Thyroid gland (tissue), 4 donors: ENCODE measurements at regions not wholly inside any gene's neighbourhood (a gene's known extent, or its start where the extent isn't known, plus 50 kb on each side); places are given as distances from the start of the nearest gene placed in this dataset.

Source experiments
- DNase-seq, 2 donors: peaks; one replicate each; pipeline ENCODE4 v3.0.0-alpha.2; 2019
- H3K27ac ChIP-seq, 3 donors: fragments of 200-600 bp; sonication (generic); 1 replicate in 2 of 3; 2 replicates in 1 of 3; pipeline ENCODE4 v1.5.1; 2016 to 2019; ENCODE audit warnings: mild to moderate bottlenecking in 1 of 3, moderate library complexity in 1 of 3
- H3K27me3 ChIP-seq: fragments of 200-600 bp; sonication (generic); one replicate; pipeline ENCODE4 v1.5.1; 2019
- H3K36me3 ChIP-seq, 2 donors: fragments of 200-600 bp; sonication (generic); one replicate each; pipeline ENCODE4 v1.5.1; 2016 to 2019
- H3K4me1 ChIP-seq, 2 donors: fragments of 200-600 bp; sonication (generic); one replicate each; pipeline ENCODE4 v1.5.1; 2017 to 2019
- H3K4me3 ChIP-seq, 3 donors: fragments of 200-600 bp; sonication (generic); replicated peaks in 1 of 3; 1 replicate in 2 of 3; 2 replicates in 1 of 3; pipeline ENCODE4 v1.5.1; 2016; ENCODE audit warnings: mild to moderate bottlenecking in 1 of 3
- H3K9me3 ChIP-seq: fragments of 200-600 bp; sonication (generic); one replicate; pipeline ENCODE4 v1.5.1; 2017
- POLR2A ChIP-seq, 2 donors: fragments of 450-650 bp; IDR thresholded peaks; one replicate each; pipeline ENCODE4 v1.6.1; 2017; ENCODE audit warnings: antibody characterized with exemption in 2 of 2, mild to moderate bottlenecking in 2 of 2, moderate library complexity in 1 of 2
- WGBS, 2 donors: methylation state at CpG; one replicate each; pipeline ENCODE4 v1.1.5; 2017; 5-methylcytosine and 5-hydroxymethylcytosine counted together
- intact Hi-C: fragments of 100-400 bp; cut with DNase I; formaldehyde crosslinking; loops from one replicate; pipeline ENCODE4 v1.15.1; 2023
- TF ChIP-seq, protein P1 (sequence below), 6 experiments: fragments of 200-600 bp in 3 of 6; fragments of 450-650 bp in 3 of 6; sonication (generic) in 3 of 6; IDR thresholded peaks; one replicate each; pipeline ENCODE4 v1.5.1; 2016 to 2019; ENCODE audit warnings: antibody characterized with exemption in 6 of 6, mild to moderate bottlenecking in 2 of 6, inconsistent platforms in 1 of 6, moderate library complexity in 1 of 6

DNA sequence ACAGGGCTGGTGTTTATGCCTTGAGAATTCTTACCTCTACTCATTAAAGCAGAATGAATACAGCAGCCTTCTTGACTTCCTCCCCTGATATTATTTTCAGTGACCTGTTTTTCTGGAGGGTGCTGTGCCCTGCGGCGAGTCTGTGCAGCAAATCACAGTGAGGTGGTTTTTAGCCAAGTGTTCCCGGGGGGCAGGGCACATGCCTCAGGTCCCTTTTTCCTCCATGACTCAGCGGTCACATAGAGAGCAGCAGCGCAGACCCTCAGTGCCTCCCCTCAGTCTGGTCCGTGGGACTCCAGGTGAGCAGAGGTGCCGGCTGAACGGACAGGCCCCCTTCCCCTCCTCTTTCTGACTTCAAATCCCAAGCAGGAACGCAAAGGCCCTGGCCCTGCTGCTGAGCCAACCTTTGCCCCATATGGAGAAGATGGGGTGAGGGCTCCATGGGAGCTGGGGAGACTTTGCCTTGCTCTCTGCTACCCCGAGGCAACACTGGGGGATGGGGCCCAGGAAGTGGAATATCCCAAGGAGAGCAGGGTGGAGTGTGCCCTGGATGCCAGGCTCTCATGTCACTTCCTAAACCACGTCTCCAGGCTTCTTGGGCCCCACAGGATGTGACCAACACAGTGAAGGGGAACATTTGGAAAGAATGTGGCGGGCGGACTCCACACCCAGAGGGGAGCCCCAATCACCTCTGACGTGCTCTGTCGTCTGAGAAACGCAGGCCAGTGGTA lies 90.0 kb downstream of the DHRS2 start:
- WGBS, 2 donors = 71 to 79% methylated on average over 14 of the region's 16 CpGs
- DNase-seq = no peak
- no peak for TF ChIP-seq POLR2A (IDR thresholded peaks at IDR 0.05)
- TF ChIP-seq, protein P1, sequence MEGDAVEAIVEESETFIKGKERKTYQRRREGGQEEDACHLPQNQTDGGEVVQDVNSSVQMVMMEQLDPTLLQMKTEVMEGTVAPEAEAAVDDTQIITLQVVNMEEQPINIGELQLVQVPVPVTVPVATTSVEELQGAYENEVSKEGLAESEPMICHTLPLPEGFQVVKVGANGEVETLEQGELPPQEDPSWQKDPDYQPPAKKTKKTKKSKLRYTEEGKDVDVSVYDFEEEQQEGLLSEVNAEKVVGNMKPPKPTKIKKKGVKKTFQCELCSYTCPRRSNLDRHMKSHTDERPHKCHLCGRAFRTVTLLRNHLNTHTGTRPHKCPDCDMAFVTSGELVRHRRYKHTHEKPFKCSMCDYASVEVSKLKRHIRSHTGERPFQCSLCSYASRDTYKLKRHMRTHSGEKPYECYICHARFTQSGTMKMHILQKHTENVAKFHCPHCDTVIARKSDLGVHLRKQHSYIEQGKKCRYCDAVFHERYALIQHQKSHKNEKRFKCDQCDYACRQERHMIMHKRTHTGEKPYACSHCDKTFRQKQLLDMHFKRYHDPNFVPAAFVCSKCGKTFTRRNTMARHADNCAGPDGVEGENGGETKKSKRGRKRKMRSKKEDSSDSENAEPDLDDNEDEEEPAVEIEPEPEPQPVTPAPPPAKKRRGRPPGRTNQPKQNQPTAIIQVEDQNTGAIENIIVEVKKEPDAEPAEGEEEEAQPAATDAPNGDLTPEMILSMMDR (IDR thresholded peaks at IDR 0.05) = no peak
- no peaks in the 10 kb centered on the region for H3K36me3 ChIP-seq
- H3K4me1 ChIP-seq = no peaks in the 10 kb centered on the region
- H3K27me3 ChIP-seq = no peaks in the 10 kb centered on the region
- H3K9me3 ChIP-seq = no peaks in the 10 kb centered on the region
- H3K27ac ChIP-seq = no peak overlapping the region
- intact Hi-C loops = loop anchor here (5.0 kb wide), 1 partner anchor 186 kb away; no protein-coding TSS in a partner anchor
- no peak overlapping the region for H3K4me3 ChIP-seq

DNA sequence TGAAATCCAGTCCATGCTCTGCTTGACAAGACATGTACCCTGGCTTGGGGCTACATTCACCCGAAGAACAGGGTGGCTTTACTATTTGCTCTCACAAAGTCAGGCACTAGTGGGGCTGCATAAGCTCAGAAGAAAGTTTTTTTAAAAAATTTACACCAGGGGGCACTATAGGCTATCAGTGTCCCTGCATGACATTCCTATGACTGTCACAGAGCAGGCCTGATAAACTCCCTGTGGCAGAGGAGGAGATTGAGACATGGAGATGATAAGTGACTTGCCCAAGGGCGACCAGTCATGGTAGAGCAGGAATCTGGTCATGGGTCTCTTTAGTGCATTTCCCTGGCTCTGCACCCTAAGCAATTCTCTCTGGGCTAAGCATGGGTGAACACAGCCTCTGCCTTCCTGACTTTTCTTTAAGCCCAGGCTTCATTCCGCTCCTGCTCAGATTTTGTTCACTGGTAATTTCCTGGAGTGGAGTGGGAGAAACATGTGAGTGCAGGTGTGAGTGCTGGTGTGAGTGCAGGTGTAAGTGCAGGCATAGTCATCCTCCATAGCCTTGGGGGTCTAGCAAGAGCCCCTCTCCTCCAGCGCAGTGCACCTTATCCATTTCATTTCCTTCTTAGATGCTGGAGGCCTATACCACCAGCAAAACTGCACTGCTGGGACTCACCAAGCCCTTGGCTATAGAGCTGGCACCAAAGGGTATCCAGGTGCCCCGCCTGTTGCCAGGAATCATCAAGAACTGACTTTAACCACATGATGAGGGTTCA lies 91.6 kb downstream of the DHRS2 start:
- DNase-seq = peak; percentile 10 to 28
- intact Hi-C loops = loop anchor here (5.0 kb wide), 1 partner anchor 185 kb away; no protein-coding TSS in a partner anchor
- H3K4me3 ChIP-seq = no peak overlapping the region
- no peaks in the 10 kb centered on the region for H3K4me1 ChIP-seq
- H3K36me3 ChIP-seq = no peaks in the 10 kb centered on the region
- no peaks in the 10 kb centered on the region for H3K27me3 ChIP-seq
- WGBS, 2 donors = 87 to 91% methylated on average over 5 of the region's 5 CpGs
- H3K9me3 ChIP-seq = no peaks in the 10 kb centered on the region
- H3K27ac ChIP-seq = no peak overlapping the region
- TF ChIP-seq, protein P1 (IDR thresholded peaks at IDR 0.05) = peak in 4 of 6 experiments; percentile 33 to 68 (median 44)
- no peak for TF ChIP-seq POLR2A (IDR thresholded peaks at IDR 0.05)

DNA sequence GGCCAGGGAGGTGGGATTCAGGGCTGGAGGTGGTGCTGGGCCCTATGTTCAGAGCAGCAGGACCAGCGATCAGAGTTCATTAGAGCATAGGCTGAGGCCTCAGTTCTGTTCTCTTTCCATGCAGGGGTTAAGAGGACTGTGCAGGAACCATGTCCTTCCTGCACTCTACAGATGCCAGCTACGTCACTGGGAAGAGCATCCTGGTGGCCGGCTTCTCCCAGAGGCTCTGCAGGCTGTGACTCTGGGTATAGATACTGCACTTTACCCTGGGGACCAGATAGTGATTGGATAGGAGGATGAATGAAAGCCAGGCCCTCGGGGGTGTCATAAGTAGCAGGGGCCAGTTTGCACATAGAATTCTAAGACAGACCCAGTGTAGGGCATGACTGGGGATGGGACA lies 92.6 kb downstream of the DHRS2 start:
- no peak overlapping the region for H3K4me3 ChIP-seq
- no peaks in the 10 kb centered on the region for H3K36me3 ChIP-seq
- H3K27ac ChIP-seq = no peak overlapping the region
- TF ChIP-seq POLR2A (IDR thresholded peaks at IDR 0.05) = no peak
- TF ChIP-seq, protein P1 (IDR thresholded peaks at IDR 0.05) = no peak
- 49 to 62% methylated on average over 3 to 4 of the region's 4 CpGs for WGBS, 2 donors
- DNase-seq = no peak
- no peaks in the 10 kb centered on the region for H3K4me1 ChIP-seq
- H3K9me3 ChIP-seq = no peaks in the 10 kb centered on the region
- intact Hi-C loops = loop anchor here (5.0 kb wide), 1 partner anchor 184 kb away; no protein-coding TSS in a partner anchor
- H3K27me3 ChIP-seq = no peaks in the 10 kb centered on the region

DNA sequence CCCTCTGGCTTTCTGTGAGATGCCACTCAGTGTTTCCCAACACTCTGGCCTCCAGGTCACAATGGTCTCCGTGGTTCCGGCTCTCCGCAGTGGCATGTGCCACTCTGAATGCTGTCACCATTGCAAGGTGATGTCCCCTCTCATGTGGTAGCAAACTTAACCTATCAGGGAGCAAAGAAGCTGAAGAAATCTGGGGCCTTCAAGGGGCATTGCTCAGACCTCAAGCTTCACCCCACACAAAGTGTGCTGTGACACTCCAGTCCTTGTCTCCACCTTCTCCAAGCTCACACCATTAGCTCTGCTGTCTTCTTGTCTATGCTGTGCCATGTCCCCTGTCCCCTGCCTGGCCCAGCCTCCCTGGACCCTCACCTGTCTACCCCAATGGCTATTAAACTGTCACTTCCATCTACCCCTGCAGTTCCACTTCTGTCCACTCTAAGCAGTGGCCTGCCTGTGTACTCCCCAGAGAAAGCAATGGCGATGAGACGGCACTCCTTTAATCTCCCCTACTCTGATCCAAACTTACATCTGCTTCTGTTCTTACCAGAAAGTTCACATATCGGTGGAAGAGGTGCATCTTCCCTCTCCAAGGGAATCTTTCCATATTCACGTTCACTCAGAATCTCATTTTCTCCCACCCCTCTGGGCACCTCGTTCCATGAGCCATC lies 93.7 kb downstream of the DHRS2 start:
- Histone ChIP-seq H3K9me3 (no peaks in the 10 kb centered on the region), H3K4me3 (no peak overlapping the region), H3K4me1 (no peaks in the 10 kb centered on the region), H3K36me3 (no peaks in the 10 kb centered on the region), H3K27me3 (no peaks in the 10 kb centered on the region), H3K27ac (no peak overlapping the region)
- WGBS, 2 donors = 75 to 78% methylated on average over 8 of the region's 8 CpGs
- no peak for DNase-seq
- intact Hi-C loops = loop anchor here (5.0 kb wide), 1 partner anchor 182 kb away; no protein-coding TSS in a partner anchor
- TF ChIP-seq POLR2A (IDR thresholded peaks at IDR 0.05) = no peak
- TF ChIP-seq, protein P1 (IDR thresholded peaks at IDR 0.05) = peak in 2 of 6 experiments; percentile 9 to 12
